Peyer's patch (tissue), 4 donors: ENCODE measurements at regions not wholly inside any gene's neighbourhood (a gene's known extent, or its start where the extent isn't known, plus 50 kb on each side); places are given as distances from the start of the nearest gene placed in this dataset.

Experiments used
- POLR2A ChIP-seq, 2 donors: fragments of 450-650 bp; IDR thresholded peaks; one replicate each; pipeline ENCODE4 v1.5.1; 2017; ENCODE audit warnings: antibody characterized with exemption in 2 of 2, mild to moderate bottlenecking in 2 of 2, moderate library complexity in 2 of 2
- TF ChIP-seq, protein P1 (sequence below), 6 experiments: fragments of 450-650 bp in 4 of 6; fragments of 200-600 bp in 2 of 6; sonication (generic) in 1 of 6; IDR thresholded peaks; one replicate each; pipeline ENCODE4 v1.5.1; 2017 to 2019; ENCODE audit warnings: antibody characterized with exemption in 6 of 6, mild to moderate bottlenecking in 3 of 6, moderate library complexity in 1 of 6

DNA sequence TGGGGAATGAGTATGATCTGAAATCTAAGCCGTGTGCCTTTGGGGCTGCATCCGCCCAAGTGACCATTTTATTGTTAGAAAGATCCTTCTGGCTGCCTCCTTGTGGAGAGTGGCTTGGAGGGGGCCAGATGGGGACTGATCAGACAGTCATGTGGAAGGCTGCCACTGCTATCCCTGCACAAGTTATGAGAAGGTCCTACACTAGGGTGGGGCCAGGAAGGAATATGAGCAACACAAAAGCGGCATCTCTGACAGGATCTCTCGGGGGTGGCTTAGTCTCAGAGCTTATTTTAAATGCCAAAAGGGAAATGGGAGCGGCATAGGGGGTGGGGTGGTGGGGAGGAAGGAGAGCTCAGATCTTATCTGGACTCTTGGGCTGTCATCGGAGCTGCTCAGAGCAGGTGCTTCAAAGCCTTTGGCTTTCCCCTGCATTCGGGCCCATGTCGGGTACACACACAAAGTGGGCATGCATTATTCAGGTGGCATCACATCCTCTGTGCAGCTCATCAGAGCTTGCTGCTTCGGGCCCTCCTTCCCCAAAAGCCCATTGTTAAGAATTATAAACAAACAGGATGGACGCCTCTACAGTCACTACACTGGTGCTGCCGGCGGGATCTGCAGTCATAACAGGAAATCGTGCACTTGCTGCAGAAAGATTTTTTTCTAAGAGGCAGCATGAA lies 805.4 kb downstream of the VRK1 start:
- TF ChIP-seq, protein P1, sequence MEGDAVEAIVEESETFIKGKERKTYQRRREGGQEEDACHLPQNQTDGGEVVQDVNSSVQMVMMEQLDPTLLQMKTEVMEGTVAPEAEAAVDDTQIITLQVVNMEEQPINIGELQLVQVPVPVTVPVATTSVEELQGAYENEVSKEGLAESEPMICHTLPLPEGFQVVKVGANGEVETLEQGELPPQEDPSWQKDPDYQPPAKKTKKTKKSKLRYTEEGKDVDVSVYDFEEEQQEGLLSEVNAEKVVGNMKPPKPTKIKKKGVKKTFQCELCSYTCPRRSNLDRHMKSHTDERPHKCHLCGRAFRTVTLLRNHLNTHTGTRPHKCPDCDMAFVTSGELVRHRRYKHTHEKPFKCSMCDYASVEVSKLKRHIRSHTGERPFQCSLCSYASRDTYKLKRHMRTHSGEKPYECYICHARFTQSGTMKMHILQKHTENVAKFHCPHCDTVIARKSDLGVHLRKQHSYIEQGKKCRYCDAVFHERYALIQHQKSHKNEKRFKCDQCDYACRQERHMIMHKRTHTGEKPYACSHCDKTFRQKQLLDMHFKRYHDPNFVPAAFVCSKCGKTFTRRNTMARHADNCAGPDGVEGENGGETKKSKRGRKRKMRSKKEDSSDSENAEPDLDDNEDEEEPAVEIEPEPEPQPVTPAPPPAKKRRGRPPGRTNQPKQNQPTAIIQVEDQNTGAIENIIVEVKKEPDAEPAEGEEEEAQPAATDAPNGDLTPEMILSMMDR (IDR thresholded peaks at IDR 0.05): no peak
- no peak for TF ChIP-seq POLR2A (IDR thresholded peaks at IDR 0.05)
